ENCODE measurements at regions not wholly inside any gene's neighbourhood (a gene's known extent, or its start where the extent isn't known, plus 50 kb on each side); places are given as distances from the start of the nearest gene placed in this dataset.

- TF ChIP-seq CTCF (optimal IDR thresholded peaks at IDR 0.05 in 1 of 3, IDR thresholded peaks at IDR 0.05 in 1 of 3, conservative IDR thresholded peaks at IDR 0.05 in 1 of 3; ENCODE audit: extremely low read depth in 1 of 3, insufficient read depth in 2 of 3, low read length in 3 of 3) (no peak), EZH2 (IDR thresholded peaks at IDR 0.05; ENCODE audit: low read length) (no peak)
Observed at GRCh38 chrX:121975671-121976070, 928.3 kb downstream of the GLUD2 start.

All from keratinocyte (primary cell).